GM18867 (cell line): ENCODE measurements at regions not wholly inside any gene's neighbourhood (a gene's known extent, or its start where the extent isn't known, plus 50 kb on each side); places are given as distances from the start of the nearest gene placed in this dataset.
"Not testable (repeated sequence)": the region's sequence is repeated elsewhere in the genome, so short reads cannot be mapped to it uniquely, and the experiment has no call there.

ENCODE experiments used
- ATAC-seq: cut with Tn5 transposase; IDR thresholded peaks from one replicate; pipeline ENCODE4 v1.9.1; 2021; ENCODE audit warnings: mild to moderate bottlenecking, moderate library complexity; ENCODE audit not compliant: unreplicated experiment

DNA sequence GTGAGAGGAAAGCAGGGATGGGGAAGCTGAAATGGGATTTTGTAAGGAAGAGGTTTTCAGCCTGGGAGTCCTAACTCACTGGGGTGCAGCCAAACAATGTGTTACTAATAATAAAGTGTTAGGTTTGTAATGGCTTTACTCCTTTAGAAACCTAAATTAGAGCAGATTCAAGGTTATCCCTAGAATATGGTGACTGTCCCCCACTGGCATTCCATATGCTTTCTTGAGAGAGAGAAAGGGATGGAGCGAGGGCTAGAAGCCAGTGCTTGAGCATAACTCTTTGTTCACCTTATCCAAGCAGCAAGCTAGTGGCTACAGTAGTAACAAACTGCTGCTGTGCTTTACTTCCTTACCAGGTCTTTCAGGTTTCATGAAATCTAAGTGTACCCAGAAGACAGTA, 249.1 kb upstream of the PGRMC2 start:
- no peak for ATAC-seq

- ATAC-seq: not testable (repeated sequence)
These were observed 247.9 kb upstream of the PGRMC2 start for GRCh38 chr4:128535510-128535909.

DNA sequence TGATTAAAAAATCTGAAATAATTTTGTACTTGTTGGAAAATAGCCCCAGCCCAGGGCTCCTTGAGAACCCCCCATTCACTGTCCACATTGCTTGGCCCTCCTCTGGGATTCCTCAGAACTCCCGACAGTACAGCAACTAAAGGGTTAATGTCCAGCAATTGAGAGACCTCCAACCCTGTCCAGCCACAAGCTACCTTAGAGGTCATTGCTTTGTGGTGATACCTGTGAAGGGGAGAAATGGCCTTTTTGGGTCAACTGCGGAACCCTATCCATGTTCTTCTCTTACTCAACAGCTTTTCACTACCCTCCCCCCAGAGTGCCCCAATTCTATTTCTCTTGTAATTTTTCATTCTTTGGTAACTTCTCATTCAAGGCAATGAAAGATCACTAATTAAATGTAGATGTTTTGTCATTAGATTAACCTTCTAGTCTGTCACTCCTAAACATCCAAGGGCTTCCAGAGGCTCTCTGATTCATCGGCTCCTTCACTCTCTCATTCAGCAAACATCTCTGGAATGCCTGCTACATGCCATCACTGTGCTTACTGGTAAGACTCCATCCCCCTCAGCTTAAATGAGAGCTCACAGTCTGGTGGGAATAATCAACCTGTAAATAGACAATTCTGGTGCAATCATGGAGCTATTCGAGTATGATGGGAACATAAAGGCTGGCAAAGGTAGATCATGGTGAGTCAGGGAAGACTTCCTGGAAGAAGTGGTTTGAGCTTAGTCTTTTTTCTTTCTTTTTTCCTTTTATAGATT, 241.4 kb upstream of the PGRMC2 start:
- no peak for ATAC-seq

- no peak for ATAC-seq
These were observed 240.4 kb upstream of the PGRMC2 start for GRCh38 chr4:128527946-128528576.

DNA sequence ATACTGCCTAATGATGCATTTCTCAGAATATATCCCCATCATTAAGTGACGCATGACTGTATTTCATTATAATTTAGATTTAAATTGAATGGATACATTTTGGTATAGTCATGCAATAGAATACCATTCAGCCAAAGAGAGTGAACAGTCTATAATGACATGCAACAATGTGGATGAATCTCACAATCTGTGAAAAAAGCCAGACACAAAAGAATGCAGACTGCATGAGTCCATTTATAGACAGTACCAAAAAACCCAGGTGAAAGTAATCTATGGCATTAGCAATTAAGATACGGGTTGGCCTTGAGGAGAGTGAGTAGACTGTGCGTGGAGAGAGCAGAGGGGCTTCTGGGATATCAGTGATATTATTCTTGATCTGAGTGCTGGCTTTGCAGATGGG, 239.7 kb upstream of the PGRMC2 start:
- ATAC-seq: no peak

GRCh38 chr4:128525992-128526630, 238.5 kb upstream of the PGRMC2 start:
- no peak for ATAC-seq

- no peak for ATAC-seq
These were observed 237.8 kb upstream of the PGRMC2 start for GRCh38 chr4:128525387-128525786.

DNA sequence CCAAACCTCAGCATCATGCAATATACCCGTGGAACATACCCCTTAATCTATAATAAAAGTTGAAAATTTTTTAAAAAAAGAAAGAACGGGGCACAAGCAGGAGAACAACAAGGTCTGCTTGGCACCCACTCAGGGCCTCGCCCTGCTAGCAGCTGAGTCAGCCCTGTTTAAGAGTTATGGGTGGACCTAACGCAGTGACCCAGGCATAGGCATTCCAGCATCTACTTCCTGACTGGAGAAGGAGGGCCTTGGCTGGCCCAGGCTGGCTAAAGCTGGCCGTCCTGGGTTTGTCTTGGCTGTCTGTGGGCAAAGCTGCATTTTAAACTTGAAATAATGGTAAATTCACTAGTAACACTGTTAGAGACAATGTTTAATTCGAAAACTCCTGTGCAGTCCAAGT, 236.7 kb upstream of the PGRMC2 start:
- ATAC-seq: no peak

DNA sequence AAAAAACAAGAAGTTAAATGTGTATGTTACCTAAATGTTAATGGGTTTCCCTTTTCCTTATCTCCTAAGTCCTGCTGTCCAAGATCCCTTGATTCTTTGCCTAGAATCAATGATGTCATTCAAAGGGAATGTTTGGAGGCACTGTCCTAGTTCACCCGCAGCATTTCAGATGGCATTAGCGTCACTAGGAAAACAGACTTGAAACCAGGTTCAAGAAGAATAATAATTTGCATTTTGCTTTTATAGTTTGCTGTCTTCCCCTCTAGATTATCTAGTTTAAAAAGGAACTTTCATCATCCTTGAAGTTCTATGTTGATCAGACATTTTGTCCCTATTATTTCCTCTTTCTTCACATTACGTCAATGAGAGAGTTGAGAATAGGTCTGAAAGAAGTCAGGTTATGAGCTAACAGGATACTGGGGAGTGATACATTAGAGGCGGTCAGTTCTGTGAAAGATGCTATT, 234.1 kb upstream of the PGRMC2 start:
- no peak for ATAC-seq

DNA sequence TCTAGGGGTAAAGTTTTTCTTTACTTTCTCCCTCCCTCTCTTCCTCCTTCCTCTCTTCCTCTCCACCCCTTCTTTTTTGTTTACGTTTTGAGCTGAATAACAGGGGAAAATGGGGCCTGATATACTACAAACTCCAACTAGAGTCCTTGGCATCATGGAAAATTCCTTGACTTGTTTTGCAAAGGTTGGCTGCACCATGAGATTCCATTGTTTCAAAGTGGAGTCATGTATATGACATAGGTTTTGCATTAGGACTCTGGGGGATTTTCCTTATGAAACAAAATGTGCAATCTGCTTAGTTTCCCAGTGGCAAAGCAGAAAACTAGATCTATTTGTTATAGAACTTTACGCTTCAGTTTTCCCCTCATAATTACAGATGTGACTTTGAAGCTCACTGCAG, 233.5 kb upstream of the PGRMC2 start:
- ATAC-seq: no peak

DNA sequence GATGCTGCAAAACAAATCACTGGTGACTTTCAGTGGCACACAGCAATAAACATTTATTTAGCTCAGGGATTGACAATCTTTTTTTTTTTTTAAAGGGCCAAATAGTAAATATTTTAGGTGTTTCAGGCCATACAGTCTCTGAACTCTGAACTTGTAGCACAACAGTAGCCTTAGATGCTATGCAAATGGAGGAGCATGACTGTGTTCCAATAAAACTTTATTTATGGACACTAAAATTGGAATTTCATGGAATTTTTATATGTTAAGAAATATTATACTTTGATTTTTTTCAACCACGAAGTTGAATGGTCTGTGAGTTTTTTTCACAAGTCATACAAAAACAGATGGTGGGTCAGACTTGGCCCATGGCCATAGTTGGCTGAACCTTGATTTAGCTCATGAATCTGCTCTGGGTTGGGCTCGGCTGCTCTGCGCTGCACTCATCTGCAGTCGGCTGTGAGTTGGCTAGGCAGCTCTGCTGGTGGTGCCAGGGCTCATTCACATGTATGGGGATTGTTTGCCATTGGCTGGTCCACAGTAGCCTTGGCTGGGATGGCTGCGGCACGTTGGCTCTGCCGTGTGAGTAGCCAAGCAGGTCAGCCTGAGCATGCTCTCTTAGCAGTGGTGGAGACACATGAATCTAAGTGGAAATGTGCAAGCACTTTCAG, 231.7 kb upstream of the PGRMC2 start:
- ATAC-seq: no peak

DNA sequence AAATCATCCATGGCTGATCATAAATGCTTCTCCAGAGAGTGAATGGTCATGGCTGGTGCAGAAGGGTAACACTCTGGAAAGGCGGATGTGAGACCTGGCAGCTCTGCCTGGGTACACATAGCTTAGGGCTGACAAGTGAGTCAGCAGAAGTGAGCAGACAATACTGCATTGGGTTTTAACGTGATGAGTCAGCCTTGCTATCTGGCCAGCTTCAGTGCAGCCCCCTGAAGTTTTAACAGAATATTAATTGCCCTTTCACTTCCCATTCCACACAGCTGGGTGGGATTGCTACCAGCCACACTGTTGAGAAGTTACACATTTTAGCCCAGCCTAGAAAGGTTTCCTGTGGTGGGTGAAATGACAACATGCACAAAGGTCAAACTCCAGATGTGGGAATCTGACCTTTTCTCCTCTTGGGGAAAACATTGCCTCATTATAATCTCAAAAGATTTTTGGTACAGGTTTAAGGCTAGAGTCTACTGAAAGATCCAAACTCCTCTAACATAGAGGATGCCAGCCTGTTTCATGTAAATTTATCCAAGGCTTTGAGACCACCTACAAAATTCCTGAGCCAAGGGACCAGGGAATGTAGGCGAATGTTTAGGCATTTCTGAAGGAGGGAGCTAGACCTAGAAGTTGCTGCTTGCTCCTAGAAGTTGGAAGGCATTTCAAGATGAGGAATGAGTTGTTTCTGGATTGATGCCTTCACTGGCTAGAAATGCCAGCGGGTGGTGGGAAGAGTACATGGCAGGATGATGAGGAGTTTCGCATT, 230.3 kb upstream of the PGRMC2 start:
- peak; percentile 95 for ATAC-seq

DNA sequence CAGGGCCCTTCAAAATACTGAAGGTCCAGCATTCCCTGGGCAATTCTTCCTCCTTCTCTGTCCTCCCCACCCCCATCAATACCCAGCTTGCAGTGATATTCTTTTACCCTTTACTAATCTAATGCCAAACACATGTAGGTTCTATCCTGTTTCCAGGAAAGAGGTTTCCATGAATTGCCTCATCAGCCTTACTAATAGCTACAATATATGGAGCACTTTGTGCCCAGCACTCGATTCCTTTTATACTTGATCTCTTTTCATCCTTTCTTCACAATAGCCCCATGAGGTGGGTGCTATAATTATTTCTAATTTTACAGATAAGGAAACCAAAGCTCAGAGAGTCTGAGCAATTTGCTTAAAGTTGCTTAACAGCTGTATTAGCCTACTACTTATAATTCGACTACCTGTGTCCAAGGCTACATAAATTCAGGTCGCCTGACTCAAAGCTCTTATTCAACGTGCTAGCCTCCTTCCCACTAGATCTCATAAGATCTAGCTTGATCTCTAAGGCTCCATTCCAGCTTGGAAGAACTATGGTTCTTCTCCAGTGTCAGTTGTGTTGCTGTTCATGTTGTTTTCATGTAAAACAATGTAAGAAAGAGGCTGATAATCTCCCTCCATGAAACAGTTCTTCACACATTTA, 229.6 kb upstream of the PGRMC2 start:
- no peak for ATAC-seq

GRCh38 chr4:128516301-128516969, 228.8 kb upstream of the PGRMC2 start:
- peak; percentile 64 for ATAC-seq

DNA sequence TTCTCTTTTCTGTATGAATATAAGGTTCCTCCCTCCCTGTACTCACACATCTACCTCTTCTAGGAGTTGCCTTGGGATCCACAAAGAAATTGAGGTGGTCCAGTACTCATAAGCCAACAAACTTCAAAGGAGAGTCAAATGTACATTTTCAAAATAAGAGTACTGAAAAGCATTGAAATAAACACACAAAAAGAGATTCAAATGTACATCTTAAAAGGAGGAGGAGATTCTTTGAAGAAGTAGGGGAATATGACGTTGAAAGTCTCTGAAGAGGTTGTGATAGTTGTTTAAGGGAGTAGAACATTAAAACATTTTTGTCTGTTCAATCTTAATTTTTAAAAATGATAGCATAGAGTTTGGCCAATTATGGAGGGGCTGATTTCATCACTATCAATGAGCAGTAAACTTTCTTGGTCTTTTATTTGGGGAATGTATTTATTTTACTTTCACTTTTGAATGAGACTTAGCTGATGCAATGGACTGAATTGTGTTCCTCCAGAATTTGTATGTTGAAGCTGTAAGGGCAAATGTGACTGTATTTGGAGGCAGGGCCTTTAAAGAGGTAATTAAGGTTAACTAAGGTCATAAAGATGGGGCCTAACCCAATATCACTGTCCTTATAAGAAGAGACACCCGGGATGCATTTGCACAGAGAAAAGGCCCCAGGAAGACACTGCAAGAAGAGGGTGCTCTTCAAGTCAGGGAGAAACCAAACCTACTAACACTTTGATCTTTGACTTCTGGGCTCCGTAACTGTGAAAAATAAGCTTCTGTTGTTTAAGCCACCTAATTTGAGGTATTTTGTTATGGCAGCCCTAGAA, 226.3 kb upstream of the PGRMC2 start:
- no peak for ATAC-seq

- no peak for ATAC-seq
These were observed 225.2 kb upstream of the PGRMC2 start for GRCh38 chr4:128512767-128513322.

GRCh38 chr4:128512161-128512560, 224.5 kb upstream of the PGRMC2 start:
- no peak for ATAC-seq

DNA sequence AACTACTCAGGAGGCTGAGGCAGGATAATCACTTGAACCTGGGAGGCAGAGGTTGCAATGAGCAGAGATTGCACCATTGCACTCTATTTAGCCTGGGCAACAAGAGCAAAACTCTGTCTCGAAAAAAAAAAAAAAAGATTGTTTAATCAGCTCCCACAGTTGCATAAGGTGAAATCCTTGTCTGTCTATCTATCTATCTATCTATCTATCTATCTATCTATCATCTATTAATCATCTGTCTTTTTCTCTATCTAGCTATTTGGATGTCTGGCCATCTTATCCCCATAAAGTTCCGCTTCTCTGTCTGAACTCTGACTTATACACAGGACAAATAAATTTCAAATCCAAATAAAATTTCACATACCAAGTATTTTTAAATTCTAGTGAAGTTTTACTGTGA, 223.2 kb upstream of the PGRMC2 start:
- no peak for ATAC-seq
